NCI-H2171 treated with DMSO at 0.1 percent for 48 hours (cell line): ENCODE measurements at regions not wholly inside any gene's neighbourhood (a gene's known extent, or its start where the extent isn't known, plus 50 kb on each side); places are given as distances from the start of the nearest gene placed in this dataset.
"Not testable (repeated sequence)": the region's sequence is repeated elsewhere in the genome, so short reads cannot be mapped to it uniquely, and the experiment has no call there.

ENCODE experiments used
- DNase-seq: peaks from one replicate; lab custom pipeline; 2025; lab: John Stamatoyannopoulos, UW

DNA sequence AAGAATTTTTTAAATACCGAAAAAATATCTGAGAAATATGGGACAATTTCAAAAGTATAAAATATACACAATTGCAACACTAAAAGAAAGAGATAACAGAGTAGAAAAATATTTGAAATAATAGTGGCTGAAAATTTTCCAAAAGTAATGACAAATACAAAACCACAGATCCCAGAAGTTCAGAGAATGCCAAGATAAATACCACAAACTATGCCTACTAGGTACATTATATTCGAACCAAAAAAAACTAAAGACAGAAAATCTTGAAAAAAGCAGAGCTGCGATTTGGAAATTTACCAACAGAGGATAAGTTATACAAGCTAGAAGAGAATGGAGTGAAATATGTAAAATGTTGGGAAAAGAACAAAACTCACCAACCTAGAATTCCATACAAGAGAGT lies 191.3 kb upstream of the ELAC2 start:
- no peak for DNase-seq

DNA sequence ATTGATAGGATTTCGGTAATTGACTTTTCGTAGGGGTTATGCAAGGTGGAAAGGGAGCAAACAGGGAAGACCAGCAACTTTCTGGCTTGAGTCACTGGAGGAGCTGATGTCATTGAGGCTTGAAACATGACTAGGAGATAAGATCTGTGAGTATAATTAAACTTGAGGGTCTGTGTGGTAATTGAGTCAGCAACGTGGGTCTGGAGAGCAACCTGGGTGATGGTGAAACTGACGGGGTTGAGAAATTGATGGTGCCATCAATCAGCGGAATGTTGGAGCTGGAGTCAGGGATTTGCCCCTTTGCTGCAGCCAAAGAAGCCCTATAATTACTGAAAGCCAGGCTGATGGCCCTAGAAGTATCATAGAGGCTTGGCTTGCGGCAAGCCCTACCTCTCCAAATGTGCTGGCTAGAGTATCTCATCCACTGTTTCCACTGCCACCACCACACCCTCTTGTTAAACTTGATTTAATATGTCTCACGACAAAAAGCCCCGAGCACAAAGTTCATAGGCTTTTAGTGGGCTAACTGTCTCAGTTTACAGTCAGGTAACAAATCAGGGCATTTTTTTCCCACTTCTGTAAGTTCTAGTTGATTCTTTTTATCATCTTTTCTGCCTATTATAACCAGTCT lies 186.9 kb upstream of the ELAC2 start:
- DNase-seq: no peak

DNA sequence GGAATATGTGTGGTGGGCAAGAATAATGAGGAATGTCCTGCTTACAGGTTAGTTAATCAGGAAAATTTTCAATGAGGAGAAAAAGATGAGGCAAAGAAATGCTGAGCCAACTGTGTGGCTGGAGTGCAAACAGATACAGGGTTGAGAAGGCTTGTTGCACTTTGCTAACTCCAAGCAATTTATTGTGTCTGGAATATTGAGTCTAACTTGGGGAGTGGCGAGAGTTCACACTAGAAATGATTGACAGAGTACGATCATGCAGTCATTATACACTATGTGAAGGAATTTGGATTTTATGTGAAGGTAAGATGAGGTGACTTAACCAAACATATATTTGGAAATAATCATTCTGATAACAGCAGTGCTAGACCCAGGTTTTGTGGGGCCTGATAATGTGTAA lies 185.0 kb upstream of the ELAC2 start:
- no peak for DNase-seq

- DNase-seq: no peak
Observed at GRCh38 chr17:13200671-13201070, 182.8 kb upstream of the ELAC2 start.

DNA sequence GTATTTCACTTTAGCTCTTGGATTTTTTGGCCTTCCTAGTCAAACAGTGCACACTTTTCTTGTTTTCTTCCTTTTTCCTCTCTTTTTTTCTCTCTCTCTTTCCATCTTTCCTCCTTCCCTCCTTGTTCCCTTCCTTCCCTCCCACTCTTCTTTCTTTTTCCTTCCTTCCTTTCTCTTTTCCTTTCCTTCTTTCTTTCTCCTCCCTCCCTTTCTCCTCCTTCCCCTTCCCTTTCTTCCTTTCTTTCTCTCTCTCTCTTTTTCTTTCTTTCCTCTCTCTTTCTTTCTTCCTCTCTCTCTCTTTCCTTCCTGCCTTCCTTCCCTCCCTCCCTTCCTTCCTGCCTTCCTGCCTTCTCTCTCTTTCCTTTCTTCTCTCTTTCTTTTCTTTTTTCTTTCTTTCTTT lies 181.6 kb upstream of the ELAC2 start:
- no peak for DNase-seq

- no peak for DNase-seq
Observed at GRCh38 chr17:13197586-13197985, 179.8 kb upstream of the ELAC2 start.

DNA sequence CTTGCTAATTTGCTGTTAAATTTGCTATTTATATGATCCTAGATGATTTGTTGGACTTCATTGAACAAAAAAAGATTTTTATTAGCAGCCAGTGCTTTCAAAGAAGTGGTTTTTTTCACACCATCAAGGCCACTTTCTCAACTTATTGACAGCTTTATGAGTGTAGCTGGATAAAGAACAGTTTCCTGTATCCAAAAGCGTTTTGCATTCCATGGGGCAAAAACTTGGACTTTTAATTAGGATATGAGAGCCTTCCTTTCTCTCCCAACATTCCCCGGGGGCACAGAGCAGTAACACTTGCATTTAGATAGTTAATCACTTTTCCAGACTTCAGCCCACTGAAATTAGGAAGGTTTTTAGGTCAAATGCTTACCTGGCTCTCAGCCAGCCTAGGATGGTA lies 177.1 kb upstream of the ELAC2 start:
- no peak for DNase-seq

- DNase-seq: no peak
Observed at GRCh38 chr17:13182854-13183253, 165.0 kb upstream of the ELAC2 start.

- DNase-seq: no peak
Observed at GRCh38 chr17:13182450-13182849, 164.6 kb upstream of the ELAC2 start.

DNA sequence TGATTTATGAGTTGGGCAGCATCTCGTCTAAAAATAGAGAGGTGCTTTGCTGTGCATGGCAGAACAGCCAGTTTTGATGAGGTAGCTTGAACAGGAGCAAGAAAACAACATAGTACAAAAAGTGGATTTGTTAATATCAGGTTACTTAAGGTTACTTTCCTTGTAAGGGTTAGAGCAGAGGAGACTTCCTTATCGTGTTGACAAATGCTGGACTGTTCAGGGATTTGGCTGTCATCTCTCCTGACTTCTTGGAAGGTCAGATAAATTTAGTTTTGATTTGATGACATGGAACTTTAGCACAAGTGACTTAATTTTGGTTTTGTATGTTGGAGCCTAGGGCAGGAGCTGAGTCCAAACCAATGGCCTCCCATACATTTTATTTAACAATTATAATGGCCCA lies 163.9 kb upstream of the ELAC2 start:
- DNase-seq: no peak

DNA sequence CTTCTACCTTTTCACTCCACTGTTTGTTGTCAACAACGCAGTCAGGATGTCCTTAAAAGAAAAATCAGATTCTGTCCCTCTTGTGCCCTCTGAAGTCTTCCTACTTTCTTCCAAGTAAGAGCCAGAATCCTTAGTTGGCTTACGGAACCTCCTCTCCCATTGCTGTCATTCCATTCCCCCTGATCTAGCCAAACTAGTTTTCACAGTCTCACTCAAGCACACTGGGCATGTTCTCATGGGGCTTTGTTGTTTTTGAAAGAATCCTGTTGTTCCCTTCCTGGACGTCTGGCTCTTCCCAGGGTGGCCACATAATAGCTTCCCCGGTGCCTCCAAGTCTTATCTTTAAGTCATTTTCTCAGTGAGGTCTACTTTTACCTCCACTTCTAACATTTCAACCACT lies 158.6 kb upstream of the ELAC2 start:
- no peak for DNase-seq

- no peak for DNase-seq
Observed at GRCh38 chr17:13171790-13172189, 154.0 kb upstream of the ELAC2 start.

- DNase-seq: no peak
Observed at GRCh38 chr17:13162361-13162760, 144.5 kb upstream of the ELAC2 start.

DNA sequence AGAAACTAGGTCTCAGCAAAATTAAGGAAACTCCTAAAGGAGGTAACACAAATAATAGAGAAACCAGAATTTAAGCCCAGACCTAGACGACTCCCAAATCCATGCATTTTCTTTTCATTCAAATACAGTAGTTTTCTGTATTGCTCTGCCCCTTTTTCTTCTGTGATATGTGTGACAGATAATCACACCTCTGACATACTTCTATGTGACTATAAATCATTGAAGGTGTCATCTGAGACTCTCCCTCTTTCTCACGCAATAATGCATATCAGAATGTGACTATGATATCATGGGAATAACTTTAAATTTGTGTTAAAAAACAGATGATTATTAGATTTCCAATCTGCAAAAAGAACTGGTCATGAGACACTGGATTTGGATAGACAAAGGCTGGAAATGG lies 143.0 kb upstream of the ELAC2 start:
- no peak for DNase-seq

DNA sequence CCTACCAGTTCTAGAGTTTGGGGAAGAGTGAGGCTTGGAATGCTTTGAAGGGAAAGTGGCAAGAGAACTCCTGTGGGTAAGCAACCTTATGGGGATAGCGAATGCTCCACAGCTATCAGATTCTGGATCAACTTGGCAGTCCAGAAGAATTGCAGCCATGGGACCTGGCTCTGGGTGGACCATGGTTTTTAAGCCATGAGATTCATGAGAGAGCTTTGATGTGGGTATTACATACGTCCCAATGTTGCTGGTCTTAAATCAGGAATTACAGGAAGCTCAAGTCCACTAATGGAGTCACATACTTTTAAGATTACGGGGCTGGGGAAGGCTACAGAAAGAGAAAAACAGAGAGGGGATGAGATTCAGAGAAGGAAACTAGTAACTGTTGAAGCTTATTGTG lies 142.5 kb upstream of the ELAC2 start:
- DNase-seq: no peak

DNA sequence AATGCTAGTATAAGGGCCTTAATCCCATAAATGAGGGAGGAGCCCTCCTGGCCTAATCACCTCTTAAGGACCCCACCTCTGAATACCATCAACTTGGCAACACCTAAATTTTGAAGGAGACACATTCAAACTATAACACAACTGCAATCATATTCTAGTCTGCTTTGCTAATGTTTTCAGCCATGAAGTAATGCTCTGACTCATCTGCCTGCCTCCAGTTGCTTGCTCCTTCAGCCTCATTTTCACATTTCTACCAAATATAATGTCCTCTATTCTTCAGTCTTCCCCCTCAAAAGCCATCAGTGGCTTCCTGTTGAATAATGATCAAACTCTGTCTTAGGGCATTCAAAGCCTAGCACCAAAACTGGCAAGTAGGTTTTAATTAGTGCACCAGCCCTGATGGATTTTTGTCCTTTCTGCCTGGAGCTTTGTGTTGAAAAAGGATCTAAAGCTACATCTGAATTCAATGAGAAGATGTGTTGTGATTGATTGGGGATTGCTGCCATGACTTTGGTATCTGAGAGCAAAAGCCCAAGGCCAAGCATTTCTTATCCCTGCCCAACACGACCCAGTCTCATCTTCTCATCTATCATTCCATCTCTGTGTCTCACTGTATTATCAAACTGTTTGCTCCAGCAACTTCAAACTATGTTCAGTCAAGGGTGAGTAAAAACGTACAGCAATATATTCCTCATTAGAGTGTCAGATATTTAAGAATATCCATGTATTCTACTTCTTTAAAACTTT lies 140.8 kb upstream of the ELAC2 start:
- no peak for DNase-seq

GRCh38 chr17:13157656-13158055 lies 139.8 kb upstream of the ELAC2 start:
- DNase-seq: no peak

- DNase-seq: no peak
Observed at GRCh38 chr17:13154930-13155329, 137.1 kb upstream of the ELAC2 start.

DNA sequence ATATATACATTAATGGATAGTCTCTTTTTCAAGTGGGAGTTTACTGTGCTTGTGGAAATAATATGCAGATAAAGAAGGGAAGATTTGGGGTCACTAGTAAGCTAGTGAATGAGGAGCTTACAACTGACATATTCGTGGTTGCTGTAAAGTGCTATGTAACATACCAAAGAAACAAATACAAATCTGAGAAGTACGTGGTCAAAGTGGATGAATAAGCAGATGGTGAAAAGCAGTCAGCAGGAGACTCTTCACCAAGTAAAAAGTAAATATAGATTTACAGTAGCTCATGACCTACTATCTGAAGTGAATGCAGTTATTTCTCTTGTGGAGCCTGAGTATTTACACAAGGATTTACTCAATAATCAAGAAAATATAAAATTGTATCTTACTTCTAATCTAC lies 136.6 kb upstream of the ELAC2 start:
- DNase-seq: no peak

DNA sequence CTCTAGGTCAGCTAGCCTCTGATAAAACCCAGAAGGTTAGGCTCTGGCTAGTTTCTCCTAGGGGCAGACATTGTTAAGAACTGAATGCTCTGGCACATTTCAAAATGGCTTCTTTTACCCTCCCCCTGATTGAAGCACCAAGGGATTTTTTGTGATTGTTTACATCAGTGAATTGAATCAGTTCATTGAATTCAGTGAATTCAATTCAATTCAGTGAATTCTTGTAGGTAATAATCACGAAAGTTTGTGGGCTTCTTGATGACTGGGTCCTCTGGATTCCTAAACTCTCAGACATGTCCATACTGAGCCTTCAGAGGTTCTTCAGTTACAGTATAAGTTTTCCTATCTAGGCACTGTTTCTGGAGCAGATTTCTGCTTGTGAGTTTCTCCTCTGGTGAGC lies 135.2 kb upstream of the ELAC2 start:
- no peak for DNase-seq

- no peak for DNase-seq
Observed at GRCh38 chr17:13152501-13152900, 134.7 kb upstream of the ELAC2 start.

DNA sequence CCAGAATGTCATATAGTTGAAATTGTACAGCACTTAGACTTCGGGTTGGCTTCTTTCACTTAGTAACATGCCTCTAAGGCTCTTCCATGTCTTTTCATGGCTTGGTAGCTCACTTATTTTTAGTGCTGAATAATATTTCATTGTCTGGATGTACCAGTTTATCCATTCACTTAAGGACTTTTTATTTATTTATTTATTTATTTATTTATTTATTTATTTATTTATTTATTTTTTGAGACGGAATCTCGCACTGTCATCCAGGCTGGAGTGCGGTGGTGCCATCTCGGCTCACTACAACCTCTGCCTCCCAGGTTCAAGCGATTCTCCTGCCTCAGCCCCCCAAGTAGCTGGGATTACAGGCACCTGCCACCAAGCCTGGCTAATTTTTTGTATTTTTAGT lies 132.9 kb upstream of the ELAC2 start:
- DNase-seq: not testable (repeated sequence)

DNA sequence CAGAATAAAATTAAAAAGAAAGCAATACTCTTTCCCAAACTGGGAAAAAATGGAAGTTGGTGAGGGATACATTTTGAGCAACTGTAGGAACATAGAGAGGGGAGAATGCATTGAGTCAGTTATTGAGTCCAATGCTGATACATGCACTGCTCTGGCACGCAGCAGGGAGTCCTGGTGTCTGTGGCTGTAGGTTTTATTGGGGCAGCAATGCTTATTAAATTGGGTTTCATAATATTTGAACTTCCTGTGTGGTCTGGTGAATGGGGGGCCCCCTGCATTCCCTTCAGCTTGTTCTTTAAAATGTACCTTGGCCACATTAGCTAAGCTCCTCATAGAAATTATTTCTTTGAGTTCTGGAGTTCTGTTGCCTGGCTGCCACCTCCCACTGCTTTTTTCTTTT lies 125.2 kb upstream of the ELAC2 start:
- DNase-seq: no peak

GRCh38 chr17:13140750-13141149 lies 122.9 kb upstream of the ELAC2 start:
- no peak for DNase-seq
